Upper lobe of right lung (tissue), 1 donor: ENCODE measurements at regions not wholly inside any gene's neighbourhood (a gene's known extent, or its start where the extent isn't known, plus 50 kb on each side); places are given as distances from the start of the nearest gene placed in this dataset.
"Not testable (repeated sequence)": the region's sequence is repeated elsewhere in the genome, so short reads cannot be mapped to it uniquely, and the experiment has no call there.

ENCODE experiments used
- ATAC-seq: fragments of 200-7000 bp; cut with Tn5 transposase; one replicate; pipeline ENCODE4 v1.9.1; 2020; ENCODE audit warnings: mild to moderate bottlenecking, moderate library complexity
- DNase-seq: peaks from one replicate; pipeline ENCODE4 v3.0.0-alpha.2; 2020
- H3K27ac ChIP-seq: fragments of 200-600 bp; one replicate; pipeline ENCODE4 v1.8.0; 2022
- H3K27me3 ChIP-seq: fragments of 200-600 bp; one replicate; pipeline ENCODE4 v1.8.0; 2022; ENCODE audit warnings: mild to moderate bottlenecking
- H3K36me3 ChIP-seq: fragments of 200-600 bp; one replicate; pipeline ENCODE4 v1.8.0; 2022
- H3K4me1 ChIP-seq: fragments of 200-600 bp; one replicate; pipeline ENCODE4 v1.8.0; 2022
- H3K4me3 ChIP-seq: fragments of 200-600 bp; one replicate; pipeline ENCODE4 v1.8.0; 2022; ENCODE audit warnings: mild to moderate bottlenecking
- H3K9me3 ChIP-seq: fragments of 200-600 bp; one replicate; pipeline ENCODE4 v1.8.0; 2022
- intact Hi-C: fragments of 100-400 bp; cut with DNase I; formaldehyde crosslinking; loops from one replicate; pipeline ENCODE4 v1.11.0; 2022
- TF ChIP-seq, protein P1 (sequence below): fragments of 200-600 bp; IDR thresholded peaks from one replicate; pipeline ENCODE4 v1.8.0; 2022; ENCODE audit warnings: antibody characterized with exemption
- donor health status: DM: no; HTN: yes; CAD: no; lungs with severe emphysema.

DNA sequence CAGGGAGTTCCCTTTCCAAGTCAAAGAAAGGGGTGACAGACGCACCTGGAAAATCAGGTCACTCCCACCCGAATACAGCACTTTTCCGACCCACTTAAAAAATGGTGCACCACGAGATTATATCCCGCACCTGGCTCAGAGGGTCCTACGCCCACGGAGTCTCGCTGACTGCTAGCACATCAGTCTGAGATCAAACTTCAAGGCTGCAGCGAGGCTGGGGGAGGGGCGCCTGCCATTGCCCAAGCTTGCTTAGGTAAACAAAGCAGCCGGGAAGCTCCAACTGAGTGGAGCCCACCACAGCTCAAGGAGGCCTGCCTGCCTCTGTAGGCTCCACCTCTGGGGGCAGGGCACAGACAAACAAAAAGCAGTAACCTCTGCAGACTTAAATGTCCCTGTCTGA, 277.8 kb upstream of the ARHGAP42 start:
- intact Hi-C loops, H3K36me3 ChIP-seq, H3K27ac ChIP-seq, DNase-seq, H3K4me1 ChIP-seq, H3K27me3 ChIP-seq, H3K9me3 ChIP-seq, H3K4me3 ChIP-seq, ATAC-seq: not testable (repeated sequence)

DNA sequence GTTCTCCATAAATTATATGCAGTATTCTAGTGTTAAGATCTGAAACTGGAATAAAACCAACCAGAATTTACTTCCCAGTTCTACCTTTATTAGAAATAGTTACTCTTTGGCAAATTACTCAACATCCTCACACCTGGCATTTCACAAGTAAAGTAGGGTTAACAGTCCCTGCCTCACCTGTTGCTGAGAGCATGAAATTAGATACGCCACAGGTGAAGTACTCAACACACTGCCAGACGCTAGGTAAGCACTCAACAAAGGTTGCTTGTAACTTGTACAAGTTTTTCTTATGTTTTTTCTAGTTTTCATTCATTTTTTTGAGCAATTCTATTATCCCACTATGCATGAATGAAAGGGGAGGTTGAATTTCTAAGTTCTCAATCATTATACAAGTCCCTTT, 267.6 kb upstream of the ARHGAP42 start:
- DNase-seq = no peak
- TF ChIP-seq, protein P1, sequence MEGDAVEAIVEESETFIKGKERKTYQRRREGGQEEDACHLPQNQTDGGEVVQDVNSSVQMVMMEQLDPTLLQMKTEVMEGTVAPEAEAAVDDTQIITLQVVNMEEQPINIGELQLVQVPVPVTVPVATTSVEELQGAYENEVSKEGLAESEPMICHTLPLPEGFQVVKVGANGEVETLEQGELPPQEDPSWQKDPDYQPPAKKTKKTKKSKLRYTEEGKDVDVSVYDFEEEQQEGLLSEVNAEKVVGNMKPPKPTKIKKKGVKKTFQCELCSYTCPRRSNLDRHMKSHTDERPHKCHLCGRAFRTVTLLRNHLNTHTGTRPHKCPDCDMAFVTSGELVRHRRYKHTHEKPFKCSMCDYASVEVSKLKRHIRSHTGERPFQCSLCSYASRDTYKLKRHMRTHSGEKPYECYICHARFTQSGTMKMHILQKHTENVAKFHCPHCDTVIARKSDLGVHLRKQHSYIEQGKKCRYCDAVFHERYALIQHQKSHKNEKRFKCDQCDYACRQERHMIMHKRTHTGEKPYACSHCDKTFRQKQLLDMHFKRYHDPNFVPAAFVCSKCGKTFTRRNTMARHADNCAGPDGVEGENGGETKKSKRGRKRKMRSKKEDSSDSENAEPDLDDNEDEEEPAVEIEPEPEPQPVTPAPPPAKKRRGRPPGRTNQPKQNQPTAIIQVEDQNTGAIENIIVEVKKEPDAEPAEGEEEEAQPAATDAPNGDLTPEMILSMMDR = no peak
- no peak overlapping the region for H3K27ac ChIP-seq
- H3K36me3 ChIP-seq = no peaks in the 10 kb centered on the region
- ATAC-seq = no peak
- intact Hi-C loops = no loop called here
- no peaks in the 10 kb centered on the region for H3K4me1 ChIP-seq
- H3K27me3 ChIP-seq = no peaks in the 10 kb centered on the region
- H3K4me3 ChIP-seq = no peak overlapping the region
- H3K9me3 ChIP-seq = no peaks in the 10 kb centered on the region

DNA sequence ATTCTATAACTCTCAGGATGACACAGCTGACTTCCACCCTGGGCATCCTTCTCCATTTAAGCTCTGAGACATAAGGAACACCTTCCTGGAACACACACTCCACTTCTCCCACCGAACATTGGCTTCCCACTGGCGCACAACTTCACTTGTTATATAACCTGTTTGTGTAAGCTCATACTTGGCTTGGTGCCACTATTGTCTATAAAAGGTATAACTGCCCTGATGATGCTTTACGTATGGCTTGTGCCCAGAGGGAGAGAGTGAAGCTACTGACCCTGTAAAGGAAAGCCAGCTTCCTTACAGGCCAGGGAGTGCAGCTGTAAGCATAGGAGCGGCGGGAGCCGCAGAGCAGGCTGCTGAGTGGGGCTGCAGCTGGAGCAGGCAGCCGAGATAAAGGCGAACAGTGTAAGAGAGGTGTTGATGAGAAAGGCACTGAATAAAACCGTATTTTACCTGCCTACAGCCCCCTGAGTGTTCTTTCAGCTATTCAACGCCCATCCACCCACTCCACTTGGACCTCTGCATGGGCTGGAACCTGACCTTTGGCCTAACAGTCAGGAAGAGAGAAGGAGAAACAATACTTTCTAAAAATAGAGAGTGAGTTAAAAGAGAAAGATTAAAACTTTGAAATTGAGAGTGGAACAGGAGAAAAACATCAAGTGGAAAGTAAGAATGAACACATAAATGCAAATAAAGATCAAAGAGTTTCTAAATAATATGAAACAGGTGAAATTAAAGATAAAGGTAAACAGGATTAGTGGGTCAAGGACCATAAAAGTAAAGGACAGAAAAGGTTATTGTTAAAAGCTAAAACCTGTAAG, 252.1 kb upstream of the ARHGAP42 start:
- no peaks in the 10 kb centered on the region for H3K36me3 ChIP-seq
- H3K27ac ChIP-seq = no peak overlapping the region
- TF ChIP-seq, protein P1 = no peak
- intact Hi-C loops = no loop called here
- no peaks in the 10 kb centered on the region for H3K9me3 ChIP-seq
- DNase-seq (peak; percentile 21), ATAC-seq (no peak)
- H3K27me3 ChIP-seq = no peaks in the 10 kb centered on the region
- no peaks in the 10 kb centered on the region for H3K4me1 ChIP-seq
- H3K4me3 ChIP-seq = no peak overlapping the region

DNA sequence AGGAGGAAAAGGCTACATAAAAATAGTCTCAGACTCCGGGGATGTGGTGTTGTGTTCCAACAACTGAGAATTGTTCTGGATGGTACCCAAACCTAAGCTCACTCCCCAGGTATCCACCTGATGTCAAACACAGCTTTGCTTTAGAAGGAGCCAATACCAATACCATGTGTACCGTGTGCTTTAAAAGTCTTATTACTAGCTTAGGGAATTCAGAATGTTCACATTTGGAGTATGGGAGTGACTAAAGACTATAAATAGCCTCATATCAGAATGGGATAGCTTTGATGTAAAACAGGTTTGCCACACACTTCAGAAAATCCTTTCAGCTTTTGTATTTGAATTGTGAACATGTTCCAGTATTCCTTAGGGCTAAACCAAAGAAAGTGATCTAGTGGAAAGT, 248.7 kb upstream of the ARHGAP42 start:
- intact Hi-C loops = no loop called here
- Histone ChIP-seq H3K4me1 (no peaks in the 10 kb centered on the region), H3K9me3 (no peaks in the 10 kb centered on the region), H3K27me3 (no peaks in the 10 kb centered on the region), H3K4me3 (no peak overlapping the region), H3K27ac (no peak overlapping the region), H3K36me3 (no peaks in the 10 kb centered on the region)
- peak; percentile 77 for ATAC-seq
- no peak for DNase-seq
- TF ChIP-seq, protein P1 = no peak

DNA sequence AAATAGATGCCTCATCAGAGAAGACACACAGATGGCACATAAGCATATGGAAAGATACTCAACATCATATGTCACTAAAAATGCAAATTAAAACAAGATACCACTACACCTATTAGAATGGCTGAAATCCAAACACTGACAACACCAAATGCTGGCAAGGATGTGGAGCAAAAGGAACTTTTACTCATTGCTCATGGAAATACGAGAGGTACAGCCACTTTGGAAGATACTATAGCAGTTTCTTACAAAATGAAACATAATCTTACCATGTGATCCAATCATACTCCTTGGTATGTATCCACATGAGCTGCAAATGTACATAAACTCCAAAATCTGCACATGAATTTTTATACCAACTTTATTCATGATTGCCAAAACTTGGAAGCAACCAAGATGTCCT, 246.0 kb upstream of the ARHGAP42 start:
- DNase-seq (no peak), ATAC-seq (no peak)
- no peaks in the 10 kb centered on the region for H3K4me1 ChIP-seq
- H3K27me3 ChIP-seq = no peaks in the 10 kb centered on the region
- no peak overlapping the region for H3K4me3 ChIP-seq
- H3K27ac ChIP-seq = no peak overlapping the region
- no peaks in the 10 kb centered on the region for H3K36me3 ChIP-seq
- H3K9me3 ChIP-seq = no peaks in the 10 kb centered on the region
- TF ChIP-seq, protein P1 = no peak
- intact Hi-C loops = no loop called here

DNA sequence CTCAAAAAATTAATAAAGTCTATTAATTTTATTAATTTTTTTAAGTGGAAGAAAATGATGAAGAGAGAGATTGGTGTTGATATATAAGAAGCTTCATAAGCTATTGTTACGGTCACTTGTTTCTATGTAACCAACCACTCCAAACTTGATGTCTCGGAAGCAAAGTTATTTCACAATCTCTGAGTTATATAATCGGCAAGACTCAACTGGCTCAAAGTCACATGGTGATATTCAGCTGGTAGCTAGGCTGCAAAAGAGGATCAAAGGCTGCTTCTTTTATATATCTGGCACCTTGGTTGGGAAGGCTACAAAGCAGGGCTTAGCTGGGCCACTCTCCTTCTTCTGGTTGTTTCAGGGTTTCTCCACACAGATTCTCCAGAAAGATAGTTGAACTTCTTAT, 245.1 kb upstream of the ARHGAP42 start:
- no peak for ATAC-seq

More for the DNA sequence above, 245.1 kb upstream of the ARHGAP42 start:
- Histone ChIP-seq H3K36me3 (no peaks in the 10 kb centered on the region), H3K4me1 (no peaks in the 10 kb centered on the region), H3K27me3 (no peaks in the 10 kb centered on the region), H3K4me3 (no peak overlapping the region), H3K27ac (no peak overlapping the region), H3K9me3 (no peaks in the 10 kb centered on the region)
- DNase-seq = no peak
- TF ChIP-seq, protein P1 = no peak
- intact Hi-C loops = no loop called here
